Activated CD4-positive, alpha-beta T cell treated with anti-CD3 and anti-CD28 coated beads for 48 hours (primary cell): ENCODE measurements at regions not wholly inside any gene's neighbourhood (a gene's known extent, or its start where the extent isn't known, plus 50 kb on each side); places are given as distances from the start of the nearest gene placed in this dataset.
"Not testable (repeated sequence)": the region's sequence is repeated elsewhere in the genome, so short reads cannot be mapped to it uniquely, and the experiment has no call there.

ENCODE experiments used
- DNase-seq: peaks from one replicate; pipeline ENCODE4 v3.0.0-alpha.2; 2020

DNA sequence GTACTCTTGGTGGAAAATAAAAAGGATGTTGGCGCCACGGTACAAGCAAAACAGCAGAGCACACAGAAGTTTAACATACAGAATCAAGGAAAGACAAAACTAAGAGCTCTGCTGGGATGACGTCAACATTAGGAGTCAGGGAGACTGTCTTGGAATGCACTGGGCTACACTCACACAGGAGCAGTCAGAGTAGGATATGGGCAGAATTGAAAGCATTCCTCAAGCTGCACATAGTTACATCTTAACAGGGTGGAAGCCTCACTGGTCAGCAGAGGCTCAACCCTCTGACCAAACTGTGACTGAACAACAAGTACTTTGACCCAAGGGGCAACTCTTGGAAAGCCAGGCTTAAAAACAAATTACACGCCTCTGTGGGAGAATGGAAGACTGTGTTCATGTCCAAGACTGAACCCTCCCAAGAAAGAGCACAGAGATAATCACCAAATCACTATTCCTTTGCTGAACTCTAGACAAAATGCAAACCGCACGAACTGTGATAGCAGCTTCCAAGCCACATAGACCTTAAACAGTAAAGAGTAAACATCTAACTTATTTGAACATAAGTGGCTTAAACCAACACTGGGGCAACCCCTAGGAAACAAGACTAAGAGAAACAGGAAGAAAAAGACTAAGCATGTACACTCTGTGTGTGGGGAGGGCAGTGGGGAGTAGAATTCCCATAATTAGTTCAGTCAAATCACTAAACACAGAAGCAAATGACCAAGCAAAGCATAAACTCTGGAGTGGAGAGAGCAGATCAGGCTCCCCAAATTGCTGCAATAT is 772.7 kb downstream of the PRELID2 start:
- DNase-seq, result no peak

DNA sequence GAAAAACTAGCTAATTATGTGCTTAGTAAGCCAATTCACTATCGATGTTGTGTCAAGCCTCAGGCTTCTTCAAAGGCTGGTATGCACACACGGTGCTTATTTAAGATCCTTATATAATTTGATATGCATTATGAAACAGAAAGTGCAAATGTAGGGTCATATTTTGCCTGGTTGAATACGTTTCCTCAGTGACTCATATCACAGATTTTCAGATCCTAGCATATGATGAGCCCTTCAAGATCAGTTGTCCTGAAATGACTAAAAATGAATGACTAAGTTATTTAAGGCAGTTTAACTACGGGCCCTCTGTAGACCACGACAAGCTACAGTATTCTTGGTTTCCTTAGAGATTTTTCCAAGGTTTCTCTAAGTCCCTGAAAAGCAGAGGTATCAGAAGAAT is 778.3 kb downstream of the PRELID2 start:
- DNase-seq, result no peak

DNA sequence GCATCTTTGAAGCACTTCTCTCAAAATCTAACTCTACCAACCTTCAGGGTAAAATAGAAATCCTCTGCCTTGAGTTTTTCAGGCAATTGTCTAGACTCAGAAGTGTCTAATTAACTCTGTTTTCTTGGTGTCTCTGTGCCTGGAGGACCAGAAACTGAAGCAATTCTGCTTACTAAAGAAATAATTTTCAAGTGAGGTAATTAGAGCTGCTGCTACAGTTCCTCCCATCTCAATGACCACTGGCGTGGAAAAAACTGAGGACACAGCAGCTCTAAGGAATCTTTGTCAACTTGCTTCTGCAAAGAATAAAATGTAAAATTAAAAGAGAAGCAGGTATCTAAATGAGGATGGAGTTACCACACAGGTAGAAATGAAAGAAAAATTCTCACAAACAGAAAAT is 785.0 kb downstream of the PRELID2 start:
- DNase-seq, result no peak

DNA sequence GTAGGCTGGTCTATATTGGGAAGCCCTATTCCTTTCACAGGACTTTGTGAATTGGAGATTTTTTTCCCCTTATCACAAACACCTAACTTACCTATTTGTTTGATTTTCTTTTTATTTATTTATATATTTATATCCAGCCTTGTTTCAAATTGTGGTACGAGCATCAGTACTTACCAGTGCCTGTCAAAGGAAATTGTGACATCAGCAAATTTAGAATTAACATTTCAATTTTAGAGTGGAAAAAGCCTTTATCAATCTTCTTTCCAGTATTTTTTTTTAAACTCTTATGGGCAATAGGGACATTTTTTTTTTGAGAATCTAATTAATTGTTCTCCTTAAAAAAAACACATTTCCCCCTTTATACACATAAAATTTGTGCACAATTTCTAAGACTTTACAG is 790.2 kb downstream of the PRELID2 start:
- DNase-seq, result no peak

DNA sequence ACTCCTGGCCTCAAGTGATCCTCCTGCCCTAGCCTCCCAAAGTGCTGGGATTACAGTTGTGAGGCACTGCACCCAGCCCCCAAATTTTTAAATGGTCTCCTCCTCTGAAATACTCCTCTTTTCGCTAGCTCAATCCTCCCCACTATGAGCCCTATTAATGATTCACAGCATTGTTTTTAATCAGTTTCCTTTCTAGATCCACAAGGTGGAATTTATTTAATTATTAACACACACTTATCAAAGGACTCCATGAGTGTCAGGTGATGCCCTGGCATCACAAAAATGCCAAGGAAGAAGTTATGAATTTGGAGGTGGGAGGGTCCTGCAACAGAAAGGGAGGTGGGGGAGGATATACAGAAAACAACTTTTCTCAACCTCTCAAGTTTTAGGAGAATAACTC is 806.5 kb downstream of the PRELID2 start:
- no peak for DNase-seq

DNA sequence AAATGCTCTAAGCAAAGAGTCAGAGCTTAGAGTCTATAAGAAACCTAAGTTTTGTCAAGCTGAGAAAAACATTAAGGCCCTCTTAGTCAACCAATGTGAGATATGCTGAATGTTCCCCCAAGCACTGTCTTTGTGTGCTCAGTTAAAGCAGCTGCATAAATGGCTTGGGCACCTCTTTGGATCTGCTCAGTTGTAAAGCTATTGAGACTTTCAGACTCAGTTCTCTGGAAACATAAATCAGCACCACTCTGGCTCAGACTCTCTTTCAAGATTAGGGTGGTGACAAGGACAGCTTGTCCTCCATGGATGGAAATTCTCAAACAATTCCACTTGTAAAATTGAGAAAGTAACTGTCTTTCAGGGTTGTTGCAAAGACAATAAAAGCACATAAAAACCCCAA is 807.9 kb downstream of the PRELID2 start:
- DNase-seq, result no peak

DNA sequence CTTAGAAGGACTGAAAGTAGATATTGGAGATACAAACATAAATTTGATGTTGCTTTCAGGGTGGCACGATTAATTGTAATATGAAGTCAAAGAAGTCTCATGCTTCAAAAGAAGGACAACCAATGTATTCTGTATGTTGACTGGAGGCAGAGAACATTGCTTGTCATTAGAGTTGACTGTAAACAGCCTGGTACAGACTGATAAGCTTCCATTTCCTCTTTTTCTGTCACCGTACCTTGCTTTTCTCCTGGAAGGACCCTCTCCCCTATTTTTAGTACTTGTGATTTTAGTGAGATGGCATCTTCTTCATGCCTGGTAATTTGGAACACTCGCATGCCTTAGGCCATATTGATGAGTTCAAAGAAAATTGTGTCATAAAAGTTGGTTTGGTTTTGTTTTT is 809.4 kb downstream of the PRELID2 start:
- DNase-seq, result no peak

DNA sequence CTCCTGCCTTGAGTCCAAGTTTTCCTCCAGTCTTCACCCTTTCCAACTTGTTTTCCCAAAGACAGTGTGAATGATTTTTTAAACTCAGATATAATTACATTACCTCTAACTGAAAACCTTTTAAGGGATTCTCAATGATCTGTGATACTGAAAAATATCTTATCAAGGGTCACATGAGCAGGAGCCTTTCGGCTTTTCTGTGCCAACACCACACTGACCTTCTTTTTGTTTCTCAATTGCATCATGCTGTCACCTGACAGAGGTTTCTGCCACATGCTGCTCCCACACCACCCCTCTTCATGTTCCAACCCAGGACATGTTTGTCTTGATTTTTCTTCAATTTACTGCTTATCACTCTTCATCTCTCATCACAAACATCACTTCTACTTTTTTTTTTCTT is 820.0 kb downstream of the PRELID2 start:
- DNase-seq, result no peak

DNA sequence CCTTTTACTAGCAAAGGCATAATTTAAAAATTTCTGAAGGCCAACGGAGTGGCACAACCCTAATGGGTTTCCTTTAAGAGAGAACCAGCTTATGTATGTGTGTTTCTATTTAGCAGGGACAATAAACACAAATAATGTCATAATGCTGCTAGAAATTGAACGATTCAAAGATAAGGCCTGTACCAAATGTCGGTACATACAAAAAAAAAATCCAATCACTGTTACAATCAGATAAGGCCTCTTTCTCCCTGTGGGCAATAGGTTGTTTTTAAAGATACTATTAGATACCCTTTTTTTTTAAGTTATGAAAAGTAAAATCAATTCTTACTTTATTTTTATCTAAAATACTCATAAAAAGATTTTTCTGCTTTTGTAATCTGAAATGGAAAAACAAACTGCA is 821.0 kb downstream of the PRELID2 start:
- DNase-seq, result no peak

DNA sequence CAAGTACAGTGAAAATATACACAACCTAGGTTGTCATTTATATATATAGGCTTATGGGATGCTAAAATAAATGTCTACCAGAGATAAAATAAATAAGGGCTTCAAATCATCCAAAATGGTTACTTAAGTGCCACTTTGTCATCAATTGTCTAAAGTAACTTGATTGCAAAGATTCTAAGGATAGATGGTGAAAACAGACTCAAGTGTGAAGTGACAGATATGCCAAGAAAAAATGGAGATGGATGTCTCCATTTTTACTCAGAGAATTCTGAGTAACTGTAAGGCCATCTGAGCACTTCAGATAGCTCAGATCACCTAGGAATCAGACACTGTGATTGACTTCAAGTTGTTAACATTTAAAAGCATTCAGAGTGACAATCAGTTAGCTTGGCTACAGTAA is 824.3 kb downstream of the PRELID2 start:
- DNase-seq, result no peak

DNA sequence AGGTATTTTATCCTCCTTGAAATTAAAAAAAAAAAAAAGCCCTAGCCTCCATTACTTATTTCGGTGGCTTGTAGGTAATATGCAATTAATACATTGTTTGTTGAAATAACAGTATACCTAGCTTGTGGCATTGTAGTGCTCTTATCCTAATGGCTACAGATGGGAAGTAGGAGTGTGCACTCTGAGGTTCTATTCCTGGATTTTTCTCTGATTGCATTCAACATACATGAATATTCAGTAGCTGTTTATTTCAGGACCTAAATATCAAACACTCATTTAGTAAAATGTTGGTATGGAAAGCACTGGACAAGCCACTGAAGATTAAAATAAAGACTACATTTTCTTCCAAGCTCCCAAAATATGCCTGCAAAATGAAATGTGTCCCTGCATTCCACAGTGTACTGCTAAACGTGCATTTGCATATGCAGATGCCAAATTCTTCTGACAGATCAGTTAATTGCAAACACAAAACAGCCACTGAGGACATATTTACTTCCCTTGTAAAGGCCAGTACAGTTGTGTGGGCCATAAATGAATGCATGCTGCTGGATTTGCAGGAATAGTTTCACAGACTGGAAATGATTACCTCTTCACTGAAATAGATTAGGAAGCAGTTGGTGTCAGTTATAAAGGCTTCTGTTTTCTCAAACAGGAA is 826.1 kb downstream of the PRELID2 start:
- no peak for DNase-seq

DNA sequence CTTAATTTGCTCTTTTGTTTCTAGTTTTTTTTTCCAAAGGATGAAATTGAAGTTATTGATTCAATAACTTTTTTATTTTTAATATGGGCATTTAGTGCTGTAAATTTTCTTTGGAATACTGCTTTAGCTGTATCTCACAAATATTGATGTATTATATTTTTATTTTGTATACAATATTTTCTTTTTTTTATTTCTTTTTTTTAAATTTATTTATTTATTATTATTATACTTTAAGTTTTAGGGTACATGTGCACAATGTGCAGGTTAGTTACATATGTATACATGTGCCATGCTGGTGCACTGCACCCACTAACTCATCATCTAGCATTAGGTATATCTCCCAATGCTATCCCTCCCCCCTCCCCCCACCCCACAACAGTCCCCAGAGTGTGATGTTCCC is 823.7 kb downstream of the KCTD16 start:
- DNase-seq, result not testable (repeated sequence)

DNA sequence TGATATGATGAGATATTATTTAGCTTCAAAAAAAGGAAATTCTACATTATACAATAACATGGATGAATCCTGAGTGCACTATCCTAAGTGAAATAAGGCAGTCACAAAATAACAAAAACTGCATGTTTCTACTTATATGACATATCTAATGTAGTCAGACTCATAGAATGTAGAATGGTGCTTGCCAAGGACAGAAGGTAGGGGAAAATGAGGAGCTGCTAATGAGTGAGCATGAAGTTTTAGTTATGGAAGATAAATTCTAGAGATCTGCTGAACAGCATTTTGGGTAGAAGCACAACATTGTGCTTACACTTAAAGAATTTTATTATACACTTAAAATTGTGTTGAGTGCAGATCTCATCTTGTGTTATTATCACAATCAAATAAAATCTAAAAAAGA is 812.4 kb downstream of the KCTD16 start:
- DNase-seq, result no peak

DNA sequence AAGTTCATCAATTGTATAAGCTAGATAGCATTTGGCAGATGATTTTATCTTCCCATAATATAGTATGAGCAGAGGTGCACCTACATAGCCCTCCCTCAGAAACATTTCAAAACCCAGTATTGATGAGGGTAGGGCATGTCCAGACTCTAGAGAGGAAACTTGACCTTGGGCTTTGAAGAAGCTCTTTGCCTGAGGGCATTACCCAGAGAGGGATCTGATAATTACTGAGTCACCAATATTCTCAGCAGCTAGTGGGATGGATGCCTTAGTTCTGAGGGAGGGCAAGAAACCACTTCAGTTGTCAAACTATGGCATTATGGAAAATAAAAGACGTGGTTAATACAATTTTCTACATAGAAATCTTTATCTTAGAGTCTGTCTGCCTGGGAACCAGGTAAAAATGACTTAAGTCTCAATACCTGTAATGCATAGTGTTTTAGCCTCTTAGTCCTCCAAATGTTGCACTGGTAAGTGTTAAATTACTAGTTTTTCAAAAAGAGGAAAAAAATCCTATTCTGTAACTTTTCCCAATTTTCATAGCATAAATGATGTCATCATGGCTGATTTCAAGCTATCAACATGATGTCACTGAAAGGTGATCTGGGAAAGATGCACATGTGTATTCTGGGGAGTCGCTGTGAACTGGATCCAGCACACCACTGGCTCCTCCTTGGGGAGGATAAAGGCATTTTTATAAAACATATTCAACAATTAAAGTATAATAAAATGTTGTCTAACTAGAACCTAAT is 809.0 kb downstream of the KCTD16 start:
- DNase-seq, result no peak

DNA sequence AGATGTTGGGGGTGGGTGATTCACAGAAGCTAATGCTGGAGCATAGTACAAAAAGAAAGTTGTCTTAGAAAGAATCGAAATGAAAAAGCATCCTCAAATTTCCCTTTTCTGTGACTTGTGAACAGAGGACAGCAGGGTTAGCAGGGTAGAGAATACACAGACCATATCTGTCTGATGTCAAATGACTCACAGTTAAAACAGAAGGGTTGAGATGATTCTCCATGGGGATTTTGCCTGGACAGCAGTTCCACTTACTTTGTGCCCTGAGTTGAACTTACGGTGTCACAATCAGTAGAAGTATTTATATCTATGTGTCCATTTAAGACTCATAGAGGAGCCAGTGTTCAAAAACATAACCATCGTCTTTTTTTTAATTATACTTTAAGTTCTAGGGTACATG is 801.6 kb downstream of the KCTD16 start:
- DNase-seq, result no peak

DNA sequence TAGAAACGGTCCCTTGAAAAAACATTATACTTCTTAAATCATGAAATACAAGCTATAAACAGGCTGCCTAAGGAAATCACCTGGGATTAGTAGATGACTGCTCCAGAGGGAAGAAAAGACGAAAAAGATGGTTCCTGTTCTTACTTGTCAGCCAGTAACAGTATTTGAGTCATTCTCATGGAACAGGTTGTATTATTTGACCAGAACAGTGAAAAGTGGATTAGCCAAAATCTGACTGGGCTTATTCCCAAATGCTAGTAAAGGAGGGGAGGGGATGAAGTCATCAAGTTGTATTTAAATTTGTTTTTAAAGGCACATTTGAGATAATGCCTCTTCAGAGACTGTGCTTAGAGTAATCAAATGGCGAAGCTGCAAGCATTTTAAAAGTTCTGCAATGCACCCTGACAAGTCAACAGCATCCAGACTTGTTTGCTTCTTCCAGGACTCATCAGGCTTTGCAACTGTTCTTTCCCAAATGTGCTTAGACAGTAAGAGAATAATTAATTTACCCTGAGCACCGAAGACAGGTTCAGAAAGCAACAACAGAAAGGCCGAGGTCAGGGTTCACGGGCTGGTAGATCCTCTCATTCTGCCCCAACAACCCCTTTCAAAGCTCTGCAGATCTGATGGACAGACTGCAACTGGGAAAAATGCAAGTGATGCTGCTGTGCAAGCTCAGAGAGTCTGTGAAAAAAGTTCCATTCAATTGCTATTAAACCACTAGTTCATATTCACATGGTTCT is 800.6 kb downstream of the KCTD16 start:
- DNase-seq, result no peak

DNA sequence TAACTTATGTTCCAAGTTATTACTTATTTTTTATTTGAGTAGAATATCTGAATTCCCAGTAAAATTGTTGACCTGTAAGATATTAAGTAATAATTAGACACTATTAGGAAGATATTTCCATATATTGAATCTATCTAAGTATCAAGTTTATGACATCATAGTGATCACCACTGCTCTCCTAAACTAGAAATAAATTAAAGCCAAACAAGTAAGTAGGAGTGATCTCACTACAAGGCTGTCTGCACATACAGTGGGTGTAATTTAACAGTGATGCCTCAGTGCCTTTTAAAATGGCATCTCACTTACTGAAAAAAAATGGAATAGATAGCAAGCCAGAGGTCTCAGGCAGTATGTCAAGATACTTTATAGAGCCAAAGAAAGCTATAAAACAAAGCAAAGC is 789.6 kb downstream of the KCTD16 start:
- DNase-seq, result no peak

DNA sequence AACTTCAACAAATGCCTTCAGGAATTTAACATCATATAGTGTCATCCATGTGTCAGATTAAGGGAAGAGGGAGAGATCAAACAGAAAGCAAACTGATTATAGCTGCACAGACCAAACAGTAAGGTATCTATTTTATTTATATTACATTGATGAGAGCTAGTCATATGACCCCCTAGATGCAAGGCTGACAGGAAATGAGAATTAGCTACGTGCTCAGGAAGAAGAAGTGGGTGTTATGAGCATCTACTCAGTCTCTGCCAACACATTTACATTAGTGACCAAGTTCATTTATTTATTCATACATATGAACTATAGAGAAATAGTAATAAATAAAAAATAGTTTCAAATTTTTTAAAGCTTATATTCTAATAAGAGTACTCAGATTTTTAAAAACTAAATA is 787.3 kb downstream of the KCTD16 start:
- no peak for DNase-seq

DNA sequence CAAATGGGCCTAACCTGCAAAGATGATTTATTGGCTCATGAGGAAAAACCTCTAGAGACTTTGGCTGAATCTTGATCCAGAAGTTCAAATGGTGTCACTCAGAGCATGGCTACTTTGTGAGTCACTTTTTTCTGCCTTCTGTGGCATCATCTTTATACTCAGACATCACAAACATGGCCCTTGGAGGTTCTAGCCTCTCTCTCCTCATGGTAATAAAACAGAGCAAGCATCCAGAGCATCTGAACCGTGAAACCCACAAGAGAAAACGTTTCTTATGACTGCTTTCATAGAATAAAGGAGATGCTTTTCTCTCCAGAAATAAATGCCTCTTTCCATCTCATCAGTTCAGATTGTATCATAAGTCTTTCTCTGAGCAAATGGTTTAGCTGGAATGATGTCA is 780.3 kb downstream of the KCTD16 start:
- no peak for DNase-seq

DNA sequence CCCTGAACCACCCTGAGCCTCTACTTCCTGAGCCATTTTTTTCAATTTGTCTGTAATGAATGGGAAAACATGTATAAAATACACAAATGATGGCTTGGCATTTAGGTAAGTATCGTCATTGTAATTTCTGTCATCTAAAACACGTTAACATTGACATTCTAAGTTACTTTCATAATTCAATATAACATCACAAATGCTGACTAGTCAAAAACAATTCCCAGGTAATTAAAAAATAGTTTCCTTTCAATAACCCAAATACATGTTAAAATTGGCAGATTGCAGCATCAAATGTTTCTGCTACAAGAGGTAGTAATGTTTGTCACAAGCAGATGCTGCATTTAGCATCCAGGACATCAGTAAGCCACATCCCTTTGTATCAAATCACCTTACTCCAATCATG is 776.4 kb downstream of the KCTD16 start:
- no peak for DNase-seq

DNA sequence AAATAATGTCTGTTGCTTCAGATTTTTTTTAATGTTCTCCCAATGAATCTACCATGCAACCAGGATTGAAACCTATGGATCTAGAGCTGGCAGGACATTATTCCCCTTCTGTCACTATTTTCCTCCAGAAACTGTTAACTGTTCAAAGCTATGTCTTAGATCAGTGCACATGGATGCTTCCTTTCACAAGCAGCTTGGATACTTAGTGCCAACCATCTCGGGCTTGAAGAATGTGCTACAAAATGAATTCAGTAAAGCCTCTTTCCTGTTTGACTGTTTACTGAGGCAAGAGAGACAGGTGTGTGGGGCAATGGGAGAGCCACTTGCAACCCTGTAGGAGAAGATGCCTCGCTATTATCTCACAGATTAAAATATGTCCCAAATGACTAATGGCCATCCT is 774.8 kb downstream of the KCTD16 start:
- no peak for DNase-seq

DNA sequence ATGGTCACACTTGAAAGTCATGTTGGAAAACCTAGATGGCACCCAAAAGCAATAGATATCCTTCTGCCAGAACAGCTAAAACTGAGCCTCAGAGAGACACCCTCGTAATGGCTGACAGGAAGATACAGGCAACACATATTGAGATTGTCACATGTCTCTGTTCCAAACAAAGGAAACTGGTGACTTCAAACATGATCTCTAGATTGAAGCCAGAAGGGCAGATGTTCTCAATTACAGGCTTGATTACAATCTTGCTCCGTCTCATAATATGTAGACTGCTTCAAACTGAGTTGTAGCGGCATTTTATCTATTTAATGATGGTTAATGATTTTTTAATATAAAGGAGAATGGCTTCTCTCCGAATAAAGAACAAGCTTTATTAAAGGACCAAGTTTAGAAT is 774.3 kb downstream of the KCTD16 start:
- DNase-seq, result no peak

DNA sequence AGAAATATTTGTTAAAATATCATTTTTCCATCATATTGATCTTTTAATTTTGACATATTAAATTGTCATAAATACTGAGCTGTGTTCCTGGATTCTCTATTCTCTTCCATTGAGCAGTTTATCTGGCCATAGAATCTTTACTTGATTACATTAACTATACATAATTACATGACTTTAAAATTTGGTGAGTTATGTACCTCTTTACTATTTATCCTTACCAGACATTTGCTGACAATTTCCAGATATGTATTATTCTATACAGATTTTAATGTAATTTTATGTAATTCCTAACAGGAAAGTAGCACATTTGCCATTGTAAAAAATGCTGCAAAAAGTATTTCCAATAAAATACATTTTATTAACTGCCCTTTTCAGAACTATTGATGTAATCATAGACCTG is 770.3 kb downstream of the KCTD16 start:
- DNase-seq, result no peak

DNA sequence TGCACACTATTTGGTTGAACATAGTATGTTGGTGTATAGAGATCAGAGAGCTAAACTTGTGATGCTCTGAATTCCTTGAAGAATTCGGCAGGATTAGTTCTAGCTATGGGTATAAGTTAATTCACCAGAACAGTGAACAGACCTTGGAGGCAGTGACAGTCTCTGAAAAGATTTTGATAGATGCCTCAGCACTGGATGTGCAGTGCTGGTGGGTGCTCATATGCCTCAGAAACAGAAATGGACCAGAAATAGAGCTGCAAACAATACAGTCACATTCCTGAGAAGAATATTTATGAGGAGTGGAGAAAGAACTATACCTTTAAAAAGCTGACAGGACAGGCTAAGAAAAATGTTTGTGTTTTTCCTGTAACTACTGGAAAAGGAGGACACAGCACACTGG is 747.7 kb downstream of the KCTD16 start:
- no peak for DNase-seq
